ENCODE measurements at regions not wholly inside any gene's neighbourhood (a gene's known extent, or its start where the extent isn't known, plus 50 kb on each side); places are given as distances from the start of the nearest gene placed in this dataset.
"Not testable (repeated sequence)": the region's sequence is repeated elsewhere in the genome, so short reads cannot be mapped to it uniquely, and the experiment has no call there.

DNA sequence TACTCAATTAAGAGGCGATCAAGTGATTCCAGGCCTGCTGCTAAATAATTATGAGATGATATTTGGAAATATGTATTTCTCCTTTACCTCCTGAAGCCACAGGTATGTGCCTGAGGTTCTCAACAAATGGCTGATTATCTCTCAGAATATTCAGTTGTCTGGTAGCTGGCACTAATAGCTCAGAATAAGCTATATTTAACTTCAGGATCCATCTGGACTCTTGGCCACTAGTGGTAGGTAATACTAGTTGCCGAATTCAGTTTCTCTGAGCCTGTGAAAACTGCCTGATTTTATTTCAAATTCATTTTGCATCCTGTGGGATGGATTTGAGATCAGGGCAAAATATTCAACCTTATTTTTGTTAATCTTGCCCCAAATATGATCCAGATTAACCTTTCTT lies 499.0 kb downstream of the DIPK2A start:
- no peak for DNase-seq (ENCODE audit: extremely low read depth in 1 of 11, low read depth in 9 of 11, low spot score in 4 of 11)

DNA sequence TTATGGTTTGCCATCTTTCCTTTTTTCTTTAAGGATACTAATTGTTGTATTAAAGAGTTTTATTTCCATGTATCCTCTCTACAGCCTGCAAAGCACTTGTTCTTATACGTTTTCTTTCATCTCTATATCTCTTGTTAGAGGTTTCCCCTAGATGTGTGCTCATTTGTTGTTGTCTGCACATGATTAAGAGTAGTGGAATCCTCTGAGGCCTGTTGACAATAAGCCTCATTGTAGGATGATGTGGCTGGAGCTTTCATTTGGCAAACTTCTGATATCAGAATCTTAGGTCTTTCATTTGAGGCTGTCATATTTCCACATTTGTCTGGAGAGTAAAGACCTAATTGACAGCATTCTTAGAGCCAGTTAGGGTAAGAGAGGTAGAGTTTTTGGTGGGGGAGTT lies 506.0 kb downstream of the DIPK2A start:
- no peak for DNase-seq (ENCODE audit: extremely low read depth in 1 of 11, low read depth in 9 of 11, low spot score in 4 of 11)

DNA sequence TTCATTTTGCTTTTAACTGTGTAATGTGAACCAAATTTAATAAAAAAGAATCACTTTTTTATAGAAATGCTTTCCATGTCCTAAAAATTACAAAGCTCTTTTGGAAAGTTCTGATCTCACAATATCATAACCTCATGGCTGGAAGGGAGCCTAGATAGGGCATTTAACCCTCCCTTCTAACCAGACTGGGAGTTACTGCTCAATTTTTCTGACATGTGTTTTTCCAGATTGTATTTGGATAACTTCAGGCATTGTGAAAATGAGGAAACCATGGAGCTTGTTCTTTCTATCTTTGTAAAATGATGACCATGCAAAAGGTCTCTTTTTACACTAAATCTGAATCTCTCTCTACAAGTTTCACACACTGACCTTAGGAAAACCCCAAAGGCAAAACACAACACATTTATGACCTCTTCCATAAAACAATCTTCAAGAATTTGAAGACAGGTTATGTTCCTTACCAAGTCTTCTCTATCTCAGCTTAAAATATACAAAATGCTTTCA lies 508.8 kb downstream of the DIPK2A start:
- DNase-seq (ENCODE audit: extremely low read depth in 1 of 11, low read depth in 9 of 11, low spot score in 4 of 11), result no peak

DNA sequence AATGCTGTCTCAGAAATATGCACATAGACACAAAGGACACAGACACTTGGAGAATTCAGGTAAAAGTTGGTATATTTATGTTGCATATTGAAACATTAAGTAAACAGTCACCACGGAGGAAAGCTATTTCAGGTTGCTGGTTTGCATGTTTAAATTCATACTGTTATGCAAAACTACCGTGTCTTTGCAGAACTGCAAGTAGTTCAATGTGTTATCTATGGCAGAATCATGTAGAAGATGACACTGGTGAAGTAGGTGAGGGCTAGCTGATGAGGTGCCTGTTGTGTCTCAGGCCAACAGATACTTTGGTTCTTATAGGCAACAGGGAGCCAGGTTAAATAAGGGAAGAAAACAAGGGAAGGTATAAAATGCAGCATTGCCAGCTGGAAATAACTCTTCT lies 511.3 kb downstream of the DIPK2A start:
- DNase-seq (ENCODE audit: extremely low read depth in 1 of 11, low read depth in 9 of 11, low spot score in 4 of 11), result no peak

DNA sequence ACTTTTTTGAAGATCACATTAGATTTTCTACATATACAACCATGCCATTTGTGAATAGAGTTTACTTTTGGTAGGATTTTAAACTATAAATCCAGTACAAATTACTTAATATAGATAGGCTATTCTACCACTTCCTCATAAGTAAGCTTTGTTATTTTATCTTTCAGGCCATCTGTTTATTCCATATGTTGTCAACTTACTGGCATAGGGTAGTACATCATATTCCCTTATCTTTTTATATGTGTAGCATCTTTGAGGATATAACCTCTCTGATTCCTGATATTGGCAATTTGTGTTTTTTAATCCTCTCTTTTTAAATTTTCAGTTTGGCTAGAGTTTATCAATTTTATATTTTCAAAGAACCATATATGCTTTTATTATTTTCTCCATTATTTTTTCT lies 515.4 kb downstream of the DIPK2A start:
- no peak for DNase-seq (ENCODE audit: extremely low read depth in 1 of 11, low read depth in 9 of 11, low spot score in 4 of 11)

DNA sequence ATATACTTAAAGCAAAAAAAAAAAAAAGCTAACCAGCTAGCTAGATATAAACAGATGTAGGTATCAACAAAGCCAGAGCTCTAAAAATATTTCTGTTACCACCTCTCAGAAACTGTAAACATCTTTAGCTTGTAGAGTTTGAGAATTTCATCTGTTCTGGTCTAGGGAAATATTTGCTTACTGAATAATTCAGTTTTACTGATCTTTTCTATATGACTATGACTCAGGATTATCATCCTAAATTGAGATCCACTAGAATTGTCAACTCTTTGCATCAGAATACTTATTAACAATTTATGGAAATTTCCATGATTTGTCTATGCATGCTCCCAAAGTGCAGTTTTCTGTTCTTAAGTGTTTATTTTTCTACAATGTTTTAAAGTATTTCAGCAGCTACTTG lies 517.3 kb downstream of the DIPK2A start:
- no peak for DNase-seq (ENCODE audit: extremely low read depth in 1 of 11, low read depth in 9 of 11, low spot score in 4 of 11)

DNA sequence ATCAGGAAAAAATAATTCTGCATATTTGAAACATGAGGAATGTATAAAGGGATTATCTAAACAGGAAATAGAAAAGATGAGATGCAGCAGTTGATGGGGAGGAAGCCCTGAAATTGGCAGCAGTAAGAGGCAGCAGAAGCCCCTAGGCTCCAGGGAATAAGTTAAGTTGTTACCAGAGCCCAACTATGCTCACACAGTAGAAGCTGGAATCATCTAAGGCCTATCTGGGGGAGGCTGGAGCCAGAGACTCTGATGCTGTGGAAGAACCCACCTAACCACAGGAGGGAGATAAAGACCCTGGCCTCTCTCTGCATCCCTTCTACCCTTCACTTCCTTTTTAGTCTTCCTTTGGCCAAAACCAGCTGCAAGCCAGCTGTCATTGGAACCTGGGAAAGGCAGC lies 519.7 kb downstream of the DIPK2A start:
- no peak for DNase-seq (ENCODE audit: extremely low read depth in 1 of 11, low read depth in 9 of 11, low spot score in 4 of 11)

DNA sequence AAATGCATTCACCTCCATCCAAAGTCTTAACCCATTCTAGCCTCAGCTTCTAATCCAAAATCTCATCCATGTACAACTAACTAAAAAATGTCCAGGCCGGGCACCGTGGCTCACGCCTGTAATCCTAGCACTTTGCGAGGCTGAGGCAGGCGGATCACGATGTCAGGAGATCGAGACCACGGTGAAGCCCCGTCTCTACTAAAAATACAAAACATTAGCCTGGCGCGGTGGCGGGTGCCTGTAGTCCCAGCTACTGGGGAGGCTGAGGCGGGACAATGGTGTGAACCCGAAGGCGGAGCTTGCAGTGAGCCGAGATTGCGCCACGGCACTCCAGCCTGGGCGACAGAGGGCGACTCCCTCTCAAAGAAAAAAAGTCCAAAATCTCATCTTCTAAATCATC lies 523.0 kb downstream of the DIPK2A start:
- not testable (repeated sequence) for DNase-seq (ENCODE audit: extremely low read depth in 1 of 11, low read depth in 9 of 11, low spot score in 4 of 11)

DNA sequence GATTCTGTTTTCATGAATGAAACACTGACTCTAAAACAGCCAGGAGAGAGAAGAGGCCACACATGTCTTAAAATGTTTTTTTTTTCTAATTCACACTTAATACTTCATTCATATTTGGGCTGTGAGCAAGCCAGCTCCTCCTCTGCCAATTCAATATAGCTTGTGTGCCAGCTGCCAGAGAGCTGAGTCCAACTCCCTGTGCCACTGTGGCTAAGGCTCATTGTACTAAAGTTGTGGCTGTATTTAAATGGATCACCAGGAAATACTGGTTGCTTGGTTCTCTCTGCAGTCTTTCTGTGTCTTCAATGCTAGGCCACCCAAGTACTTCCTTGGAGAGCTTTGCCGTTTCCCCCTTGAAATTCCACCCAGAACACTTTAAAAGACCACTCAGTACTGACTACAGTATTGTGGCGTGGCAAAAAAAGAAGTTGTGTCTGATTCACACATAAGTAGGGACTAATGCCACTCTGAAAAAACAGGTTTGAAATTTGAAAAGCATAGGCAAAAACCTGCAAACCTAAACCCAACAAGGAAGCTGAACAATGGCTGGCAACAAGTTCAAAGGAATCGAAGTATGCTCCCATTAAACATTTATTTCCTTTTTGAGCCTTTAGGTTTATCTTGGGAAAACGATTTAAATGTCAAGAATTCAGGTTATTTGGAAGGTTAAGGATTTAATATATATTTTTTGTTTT lies 524.7 kb downstream of the DIPK2A start:
- no peak for DNase-seq (ENCODE audit: extremely low read depth in 1 of 11, low read depth in 9 of 11, low spot score in 4 of 11)

DNA sequence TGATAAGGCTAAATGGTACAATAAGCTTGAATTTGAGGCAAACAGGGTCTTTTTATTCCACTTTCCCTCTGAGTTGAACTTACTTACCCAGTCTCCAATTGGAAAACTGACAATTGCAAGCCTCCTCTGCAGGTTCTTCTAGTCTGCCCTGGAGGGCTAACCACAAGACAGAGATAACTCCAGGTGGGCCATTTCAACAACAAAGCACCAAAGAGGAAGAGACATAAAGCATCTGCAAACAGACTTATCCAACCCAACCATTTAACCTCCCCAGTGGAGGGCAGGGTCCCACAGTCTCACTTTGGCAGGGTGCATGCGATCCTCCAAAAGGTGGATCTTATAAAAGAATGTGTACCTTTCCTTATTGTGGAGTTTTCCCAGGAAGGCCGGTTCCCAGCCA lies 525.8 kb downstream of the DIPK2A start:
- no peak for DNase-seq (ENCODE audit: extremely low read depth in 1 of 11, low read depth in 9 of 11, low spot score in 4 of 11)

DNA sequence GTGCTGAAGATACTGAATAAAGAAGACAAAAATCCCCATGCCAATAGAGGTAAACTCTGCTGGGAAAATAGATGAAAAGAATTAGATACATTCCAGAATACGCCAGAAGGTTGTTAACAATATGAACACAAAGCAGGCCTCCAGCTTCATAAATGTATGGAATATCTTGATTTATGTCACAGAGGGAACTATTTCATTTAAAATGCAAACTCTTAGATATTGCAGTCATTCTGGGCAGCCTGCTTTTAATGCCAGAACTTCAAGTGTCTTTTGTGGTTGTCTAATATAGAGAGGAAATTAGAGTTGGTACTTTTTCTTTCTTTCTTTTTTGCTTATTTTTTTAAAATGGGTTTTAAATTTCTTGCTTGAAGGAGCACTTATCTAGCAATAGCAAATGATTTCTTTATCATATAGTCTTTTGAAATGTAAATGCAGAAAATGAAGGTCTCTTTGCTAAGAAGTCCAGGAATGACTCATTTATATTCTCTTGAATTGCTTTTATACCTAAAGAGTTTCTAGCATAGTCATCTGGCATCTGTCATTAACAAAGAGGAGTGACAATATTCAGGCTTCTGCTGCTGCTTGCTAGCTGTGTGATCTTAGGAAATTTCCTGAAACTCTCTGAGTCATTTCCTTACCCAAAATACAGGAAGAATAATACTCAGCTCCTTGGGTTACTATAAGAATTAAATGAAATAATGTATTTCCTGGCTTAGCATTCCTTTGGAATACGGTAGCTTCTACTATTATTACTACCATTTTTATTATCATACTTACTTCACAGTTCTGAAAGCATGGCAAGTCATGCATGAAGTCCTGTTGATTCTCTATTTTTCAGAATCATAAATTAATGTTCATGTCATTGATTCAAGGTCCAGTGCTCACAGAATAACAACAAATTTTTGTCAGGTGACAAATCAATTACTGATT lies 527.6 kb downstream of the DIPK2A start:
- no peak for DNase-seq (ENCODE audit: extremely low read depth in 1 of 11, low read depth in 9 of 11, low spot score in 4 of 11)

DNA sequence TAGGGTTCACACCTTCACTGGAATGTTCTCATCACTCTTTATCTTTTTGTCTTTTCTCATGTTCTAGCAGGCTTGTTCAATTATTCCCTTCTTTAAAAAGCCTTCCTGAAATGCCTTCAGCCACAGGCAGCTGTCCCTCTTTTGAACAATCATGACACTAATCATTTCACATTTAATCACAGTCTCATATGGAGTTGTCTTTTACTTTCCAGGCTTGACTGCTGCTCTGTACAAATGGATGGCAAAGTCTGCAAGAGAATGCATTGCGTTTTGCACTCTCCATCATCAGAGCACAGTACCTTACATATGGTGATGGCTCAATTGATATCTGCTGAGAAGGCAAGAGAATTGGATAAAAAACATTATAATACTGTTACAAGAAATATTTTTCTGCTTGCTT lies 529.8 kb downstream of the DIPK2A start:
- no peak for DNase-seq (ENCODE audit: extremely low read depth in 1 of 11, low read depth in 9 of 11, low spot score in 4 of 11)

DNA sequence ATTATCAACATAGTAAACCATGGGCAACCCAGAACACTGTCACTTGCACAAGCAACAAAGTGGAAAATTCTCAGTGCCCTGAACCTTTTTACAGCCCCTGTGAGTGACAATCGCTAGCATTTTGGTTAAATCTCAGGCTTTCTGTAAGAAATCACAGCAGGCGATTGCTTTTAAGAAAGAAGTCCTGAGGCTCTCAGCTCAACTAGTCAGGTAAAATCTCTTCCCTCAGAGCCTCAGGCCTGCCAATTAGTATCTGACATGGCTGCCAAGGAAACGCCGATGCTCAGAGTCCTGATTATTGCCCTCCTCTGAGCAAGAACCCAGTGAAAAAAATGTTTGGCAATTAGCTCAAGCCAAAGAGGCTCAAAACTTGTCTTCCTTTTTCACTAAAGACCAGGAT lies 530.8 kb downstream of the DIPK2A start:
- no peak for DNase-seq (ENCODE audit: extremely low read depth in 1 of 11, low read depth in 9 of 11, low spot score in 4 of 11)

DNA sequence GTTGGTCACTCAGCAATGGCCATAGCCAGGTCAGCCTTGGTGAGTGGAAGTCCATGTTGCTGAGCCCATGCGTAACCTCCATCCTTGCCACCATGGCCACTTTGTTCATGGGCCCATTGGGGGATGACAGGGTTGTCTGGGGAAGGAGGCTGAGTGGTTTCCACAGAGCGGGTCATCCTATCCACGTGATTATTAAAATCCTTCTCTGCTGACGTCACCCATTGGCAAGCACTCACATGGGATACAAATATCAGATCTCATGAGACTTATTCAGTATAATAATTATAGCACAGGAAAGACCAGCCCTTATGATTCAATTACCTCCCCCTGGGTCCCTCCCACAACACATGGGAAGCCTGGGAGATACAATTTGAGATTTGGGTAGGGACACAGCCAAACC lies 534.8 kb downstream of the DIPK2A start:
- DNase-seq (ENCODE audit: extremely low read depth in 1 of 11, low read depth in 9 of 11, low spot score in 4 of 11), result not testable (repeated sequence)

DNA sequence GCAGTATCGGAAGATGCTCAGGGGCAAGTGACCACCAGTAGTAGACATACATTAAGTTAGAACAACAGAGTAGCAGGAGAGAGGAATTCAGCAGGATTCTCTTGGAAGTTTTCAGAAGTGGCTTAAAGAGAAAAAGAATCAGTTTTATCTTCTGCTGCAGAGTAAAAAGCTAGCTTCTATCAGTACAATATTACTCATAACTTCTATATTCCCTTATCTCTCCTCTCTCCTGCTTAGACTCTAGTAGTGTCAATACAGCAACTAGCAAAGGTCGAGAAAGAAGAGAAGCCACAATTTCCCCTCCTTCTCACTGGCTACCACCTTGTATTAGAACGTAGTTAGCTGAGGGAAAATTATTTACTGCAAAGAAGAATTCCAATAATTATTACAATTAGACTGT lies 539.7 kb downstream of the DIPK2A start:
- no peak for DNase-seq (ENCODE audit: extremely low read depth in 1 of 11, low read depth in 9 of 11, low spot score in 4 of 11)

DNA sequence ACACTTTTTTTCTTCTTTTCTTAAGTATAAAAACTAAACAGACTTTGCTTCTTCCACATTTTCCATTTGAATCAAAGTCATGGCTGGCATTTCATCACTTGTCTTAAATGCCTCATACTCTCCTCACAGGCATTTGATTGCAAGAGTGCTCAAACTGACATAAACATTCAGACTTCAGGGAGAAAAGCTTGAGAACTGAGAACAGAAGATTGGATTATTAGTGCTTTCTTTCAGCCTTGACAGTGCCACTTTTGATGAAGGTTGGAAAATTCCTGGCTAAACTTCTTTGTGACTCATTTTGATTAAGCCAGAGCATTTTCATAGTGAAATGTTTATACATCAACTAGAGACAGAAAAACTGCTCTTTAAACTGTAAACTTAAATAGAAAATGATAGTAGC lies 544.4 kb downstream of the DIPK2A start:
- DNase-seq (ENCODE audit: extremely low read depth in 1 of 11, low read depth in 9 of 11, low spot score in 4 of 11), result no peak

DNA sequence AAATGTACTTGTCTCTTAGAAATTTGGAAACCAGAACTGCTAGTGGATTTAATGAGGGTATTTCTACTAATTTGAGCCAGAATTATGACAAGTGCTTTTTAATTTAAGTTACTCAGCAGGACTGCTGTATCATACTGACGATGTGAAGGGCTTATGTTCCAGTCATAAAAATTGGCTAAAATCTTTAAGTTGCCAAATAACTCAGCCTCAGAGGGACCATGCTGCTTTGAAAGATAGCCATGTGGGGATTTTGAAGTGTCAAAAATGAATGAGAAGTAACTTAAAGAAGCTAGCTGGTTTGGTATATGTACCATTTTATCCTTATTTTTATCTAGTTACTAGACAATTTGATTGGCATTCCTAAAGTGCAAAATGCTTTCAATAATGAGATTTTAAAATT lies 545.0 kb downstream of the DIPK2A start:
- no peak for DNase-seq (ENCODE audit: extremely low read depth in 1 of 11, low read depth in 9 of 11, low spot score in 4 of 11)

DNA sequence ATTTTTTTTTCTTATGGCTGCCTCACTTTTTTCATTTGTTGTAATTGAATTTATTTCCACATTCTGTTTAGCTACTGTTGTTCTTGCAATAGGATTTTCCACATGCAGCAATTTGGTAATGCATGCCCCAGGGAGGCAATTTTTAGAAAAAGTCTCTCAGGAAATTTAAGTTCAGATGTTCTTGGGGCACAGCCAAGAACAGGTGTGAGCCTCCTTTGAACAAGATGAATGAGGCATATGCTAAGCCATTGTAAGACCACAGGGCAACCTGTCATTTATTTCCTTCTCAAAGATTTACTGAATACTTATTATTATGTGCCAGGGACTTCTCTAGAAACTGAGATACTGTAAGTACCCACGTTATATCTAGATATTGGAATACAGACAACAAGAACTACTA lies 549.5 kb downstream of the DIPK2A start:
- no peak for DNase-seq (ENCODE audit: extremely low read depth in 1 of 11, low read depth in 9 of 11, low spot score in 4 of 11)

DNA sequence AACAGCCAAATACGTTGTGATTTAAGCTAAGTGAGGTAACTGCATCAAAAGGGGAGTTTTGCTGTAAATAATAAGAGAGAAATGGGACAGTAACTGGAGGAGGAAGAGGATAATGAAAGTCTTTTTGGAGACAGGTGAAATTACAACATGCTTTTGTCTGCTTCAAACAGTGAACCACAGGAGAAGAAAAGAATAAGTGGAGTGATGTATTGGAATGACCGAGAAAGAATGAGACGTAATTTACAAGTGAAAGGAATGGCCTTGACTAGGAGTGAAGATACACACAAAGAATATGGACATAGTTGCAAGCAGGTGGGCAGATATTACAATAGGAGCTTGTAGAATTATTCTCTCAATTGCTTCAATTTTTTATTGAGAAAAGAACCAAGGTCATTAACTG lies 550.8 kb downstream of the DIPK2A start:
- no peak for DNase-seq (ENCODE audit: extremely low read depth in 1 of 11, low read depth in 9 of 11, low spot score in 4 of 11)

DNA sequence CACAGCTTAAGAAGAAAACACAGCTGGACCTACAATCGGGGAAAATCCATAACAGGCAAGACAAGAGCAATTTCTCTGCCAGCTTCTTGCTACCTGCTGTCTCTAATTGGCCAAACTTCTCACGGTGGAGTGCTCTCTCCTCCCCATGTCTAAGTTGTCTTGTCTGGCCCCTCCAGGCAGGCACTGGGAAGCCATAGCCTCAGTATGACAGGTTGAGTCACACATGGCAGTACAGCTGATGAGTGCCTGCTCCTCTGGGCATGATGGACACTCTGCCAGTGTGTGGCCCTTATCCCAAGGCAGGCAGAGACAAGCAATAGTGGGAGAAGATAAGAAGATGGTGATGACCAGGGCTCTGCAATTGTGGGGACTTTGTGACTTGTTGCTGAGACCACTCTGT lies 551.8 kb downstream of the DIPK2A start:
- DNase-seq (ENCODE audit: extremely low read depth in 1 of 11, low read depth in 9 of 11, low spot score in 4 of 11), result no peak

Data from renal cortex interstitium (tissue), 11 donors.